Astrocyte of the spinal cord (primary cell): ENCODE measurements at regions not wholly inside any gene's neighbourhood (a gene's known extent, or its start where the extent isn't known, plus 50 kb on each side); places are given as distances from the start of the nearest gene placed in this dataset.

Source experiments
- DNase-seq: peaks from one replicate; pipeline ENCODE4 v3.0.0; 2011; ENCODE audit warnings: low read depth, low spot score
- H3K4me3 ChIP-seq: 2 replicates; pipeline ENCODE4 v1.5.1; 2011; ENCODE audit warnings: low read depth, mild to moderate bottlenecking, low read length, moderate library complexity
- CTCF ChIP-seq: IDR thresholded peaks from 2 replicates; pipeline ENCODE4 v1.5.1; 2012; ENCODE audit warnings: low read depth, mild to moderate bottlenecking, low read length, inconsistent platforms
- in situ Hi-C: cut with HindIII; loops from 2 replicates; pipeline ENCODE4 v1.10.0; 2017; ENCODE audit warnings: low sequenced_read_pairs

GRCh38 chr16:51731160-51731559, 580.1 kb upstream of the SALL1 start:
- DNase-seq: no peak
- in situ Hi-C loops: no loop called here
- TF ChIP-seq CTCF: no peak
- no peak overlapping the region for H3K4me3 ChIP-seq

- no peak for DNase-seq
- in situ Hi-C loops: no loop called here
- TF ChIP-seq CTCF: no peak
These were observed 572.1 kb upstream of the SALL1 start for GRCh38 chr16:51723036-51723724.

GRCh38 chr16:51722467-51722866, 571.4 kb upstream of the SALL1 start:
- in situ Hi-C loops: no loop called here

More at GRCh38 chr16:51723036-51723724, 572.1 kb upstream of the SALL1 start:
- no peak overlapping the region for H3K4me3 ChIP-seq

GRCh38 chr16:51719376-51719775, 568.3 kb upstream of the SALL1 start:
- no peak overlapping the region for H3K4me3 ChIP-seq
- no peak for TF ChIP-seq CTCF
- in situ Hi-C loops: no loop called here
- no peak for DNase-seq

More at GRCh38 chr16:51722467-51722866, 571.4 kb upstream of the SALL1 start:
- H3K4me3 ChIP-seq: no peak overlapping the region
- no peak for TF ChIP-seq CTCF
- DNase-seq: no peak

- H3K4me3 ChIP-seq: no peak overlapping the region
- no peak for DNase-seq
- TF ChIP-seq CTCF: no peak
- in situ Hi-C loops: no loop called here
These were observed 565.1 kb upstream of the SALL1 start for GRCh38 chr16:51716195-51716594.

- no peak overlapping the region for H3K4me3 ChIP-seq
- TF ChIP-seq CTCF: no peak
- DNase-seq: no peak
- in situ Hi-C loops: no loop called here
These were observed 562.4 kb upstream of the SALL1 start for GRCh38 chr16:51713502-51713901.
